ENCODE measurements at regions not wholly inside any gene's neighbourhood (a gene's known extent, or its start where the extent isn't known, plus 50 kb on each side); places are given as distances from the start of the nearest gene placed in this dataset.

DNA sequence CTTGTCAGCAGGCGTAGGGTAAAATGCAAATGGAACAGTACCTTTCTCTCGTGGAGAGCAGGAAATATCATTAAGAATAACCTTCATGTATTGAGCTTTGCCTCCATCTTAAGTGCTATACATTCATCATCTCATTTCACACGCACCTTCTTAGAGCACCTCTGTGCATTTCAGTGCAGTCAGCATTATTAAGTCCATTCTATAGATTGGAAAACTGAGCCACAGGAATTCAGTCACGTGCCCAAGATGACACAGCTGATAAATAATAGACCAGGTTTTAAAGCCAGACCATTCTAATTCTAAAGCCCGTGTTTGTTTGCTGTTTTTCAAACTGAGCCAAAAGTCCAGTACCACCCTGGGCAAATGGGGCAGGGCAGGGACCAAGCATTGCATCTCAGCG, 109.2 kb upstream of the WWC1 start:
- Mint-ChIP-seq H3K4me1 (ENCODE audit: low read depth) (no peaks in the 10 kb centered on the region), H3K4me3 (no peak overlapping the region), H3K27me3 (no peaks in the 10 kb centered on the region), H3K36me3 (ENCODE audit: low read depth) (no peaks in the 10 kb centered on the region), H3K27ac (no peak overlapping the region), H3K9me3 (no peaks in the 10 kb centered on the region)

DNA sequence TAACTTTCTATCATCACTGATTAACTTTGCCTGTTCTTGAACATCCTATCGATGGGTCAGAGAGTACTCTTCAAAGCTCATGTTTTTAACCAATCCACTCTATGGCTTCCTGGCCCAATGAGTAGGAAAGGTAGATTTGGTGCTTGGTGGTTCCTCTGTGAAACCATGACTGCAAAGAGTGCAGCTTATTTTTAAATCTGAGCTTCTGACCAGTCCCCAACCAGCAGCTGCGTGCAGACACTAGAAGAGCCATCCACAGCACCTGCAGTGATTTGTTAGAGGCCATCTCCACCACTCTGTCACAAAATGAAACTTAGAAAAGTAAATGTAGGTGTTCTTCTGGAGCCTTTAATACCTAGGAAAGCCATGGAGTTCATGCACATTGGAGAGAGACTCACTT, 107.3 kb upstream of the WWC1 start:
- Mint-ChIP-seq H3K4me3 (no peak overlapping the region), H3K9me3 (no peaks in the 10 kb centered on the region), H3K36me3 (ENCODE audit: low read depth) (no peaks in the 10 kb centered on the region), H3K27ac (no peak overlapping the region), H3K27me3 (no peaks in the 10 kb centered on the region), H3K4me1 (ENCODE audit: low read depth) (no peaks in the 10 kb centered on the region)

DNA sequence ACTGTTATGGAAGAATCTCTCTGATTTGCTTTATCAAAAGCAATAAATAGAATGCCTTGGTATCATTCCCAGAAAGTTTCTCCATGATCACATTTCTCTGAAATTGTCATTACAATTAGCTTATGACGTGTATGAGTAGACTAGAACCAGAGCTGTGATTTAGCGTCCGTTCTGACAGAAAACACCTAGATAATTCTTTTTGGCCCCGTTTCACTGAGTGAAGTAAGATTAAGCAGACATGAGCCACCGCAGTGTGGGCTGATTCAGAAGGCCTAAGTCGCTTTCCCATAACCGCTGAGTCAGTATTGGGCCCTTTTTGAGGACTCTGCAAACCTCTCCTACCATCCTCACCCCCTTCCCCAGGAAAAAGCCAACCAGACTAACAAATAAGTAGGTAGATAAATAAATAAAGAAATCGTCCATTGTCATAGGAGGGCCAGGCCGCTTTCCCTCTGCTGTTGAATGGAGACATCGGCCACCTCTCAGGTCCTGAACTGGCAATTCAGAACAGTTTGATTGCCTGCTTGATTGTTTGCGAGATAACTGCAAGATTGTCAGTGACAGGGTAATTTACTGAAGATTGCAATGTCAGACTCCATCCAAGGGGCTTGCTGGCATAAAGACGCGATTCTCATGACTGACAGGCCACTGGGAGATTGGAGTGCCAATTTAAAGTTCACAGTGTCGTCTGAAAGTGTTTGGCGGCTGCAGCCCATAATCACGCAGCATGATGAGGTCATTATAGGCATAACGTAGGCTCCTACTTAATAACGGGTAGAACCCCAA, 105.0 kb upstream of the WWC1 start:
- no peaks in the 10 kb centered on the region for H3K4me1 Mint-ChIP-seq (ENCODE audit: low read depth)
- no peaks in the 10 kb centered on the region for H3K27me3 Mint-ChIP-seq
- no peak overlapping the region for H3K27ac Mint-ChIP-seq
- no peaks in the 10 kb centered on the region for H3K36me3 Mint-ChIP-seq (ENCODE audit: low read depth)
- H3K4me3 Mint-ChIP-seq: no peak overlapping the region
- H3K9me3 Mint-ChIP-seq: no peaks in the 10 kb centered on the region

DNA sequence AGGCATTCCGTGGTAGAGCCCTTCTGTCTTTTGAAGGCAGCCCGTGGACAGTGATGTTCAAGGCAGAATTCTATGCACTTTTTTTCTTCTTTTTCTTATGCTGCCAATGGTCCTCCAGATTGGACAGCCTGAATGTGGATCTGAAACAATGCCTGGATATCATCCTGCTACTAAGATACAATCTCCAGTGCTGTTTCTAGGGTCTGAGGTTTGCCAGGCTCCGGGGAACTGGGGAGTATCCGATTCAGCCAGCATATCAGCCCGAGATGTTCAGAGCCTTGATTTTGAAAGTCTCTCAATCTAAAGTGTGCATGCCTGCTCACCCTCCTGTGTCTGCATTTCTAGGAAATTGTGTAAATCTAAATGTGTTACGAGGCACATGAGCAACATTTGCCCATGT, 103.8 kb upstream of the WWC1 start:
- Mint-ChIP-seq H3K4me3 (no peak overlapping the region), H3K27me3 (no peaks in the 10 kb centered on the region), H3K27ac (no peak overlapping the region), H3K36me3 (ENCODE audit: low read depth) (no peaks in the 10 kb centered on the region), H3K9me3 (no peaks in the 10 kb centered on the region), H3K4me1 (ENCODE audit: low read depth) (no peaks in the 10 kb centered on the region)

DNA sequence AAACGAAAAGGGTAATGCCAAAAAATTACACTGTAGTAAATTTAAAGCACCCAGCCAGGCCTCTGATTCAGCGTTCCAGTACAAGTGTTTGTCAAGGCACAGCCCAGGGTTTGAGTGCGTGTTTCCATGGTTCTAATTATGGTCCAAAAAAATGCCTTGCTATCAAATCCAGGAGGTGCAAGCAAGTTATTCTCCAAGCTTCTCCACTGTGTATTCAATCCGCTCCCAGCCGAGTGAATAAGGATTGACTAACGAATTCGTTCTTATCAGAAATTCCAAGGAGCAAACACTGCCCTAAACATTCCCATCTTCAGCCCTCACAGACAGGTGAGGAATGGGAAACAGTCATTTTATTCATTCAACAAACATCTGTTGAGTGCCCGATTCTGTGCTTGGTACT, 103.3 kb upstream of the WWC1 start:
- H3K27me3 Mint-ChIP-seq: no peaks in the 10 kb centered on the region
- no peak overlapping the region for H3K27ac Mint-ChIP-seq
- no peaks in the 10 kb centered on the region for H3K9me3 Mint-ChIP-seq
- H3K36me3 Mint-ChIP-seq (ENCODE audit: low read depth): no peaks in the 10 kb centered on the region
- no peak overlapping the region for H3K4me3 Mint-ChIP-seq
- H3K4me1 Mint-ChIP-seq (ENCODE audit: low read depth): no peaks in the 10 kb centered on the region

DNA sequence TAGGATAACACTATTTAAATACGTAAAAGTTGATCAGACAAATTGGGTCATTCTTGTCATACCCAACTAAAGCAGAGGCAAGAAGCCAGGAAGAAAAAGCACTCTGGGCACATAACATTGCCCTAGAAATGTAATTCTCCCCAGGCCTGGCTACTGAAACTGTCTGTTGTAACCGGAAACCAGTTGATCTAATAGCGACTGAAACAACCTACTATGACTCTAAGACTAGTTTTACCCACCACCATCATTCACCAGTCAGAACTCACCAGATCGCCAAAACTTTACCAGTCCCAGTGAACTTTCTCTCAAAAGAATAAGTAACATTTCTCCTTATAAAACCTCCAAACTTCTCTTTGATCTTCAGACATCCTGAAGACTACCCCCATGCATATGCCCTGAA, 99.3 kb upstream of the WWC1 start:
- no peaks in the 10 kb centered on the region for H3K9me3 Mint-ChIP-seq

DNA sequence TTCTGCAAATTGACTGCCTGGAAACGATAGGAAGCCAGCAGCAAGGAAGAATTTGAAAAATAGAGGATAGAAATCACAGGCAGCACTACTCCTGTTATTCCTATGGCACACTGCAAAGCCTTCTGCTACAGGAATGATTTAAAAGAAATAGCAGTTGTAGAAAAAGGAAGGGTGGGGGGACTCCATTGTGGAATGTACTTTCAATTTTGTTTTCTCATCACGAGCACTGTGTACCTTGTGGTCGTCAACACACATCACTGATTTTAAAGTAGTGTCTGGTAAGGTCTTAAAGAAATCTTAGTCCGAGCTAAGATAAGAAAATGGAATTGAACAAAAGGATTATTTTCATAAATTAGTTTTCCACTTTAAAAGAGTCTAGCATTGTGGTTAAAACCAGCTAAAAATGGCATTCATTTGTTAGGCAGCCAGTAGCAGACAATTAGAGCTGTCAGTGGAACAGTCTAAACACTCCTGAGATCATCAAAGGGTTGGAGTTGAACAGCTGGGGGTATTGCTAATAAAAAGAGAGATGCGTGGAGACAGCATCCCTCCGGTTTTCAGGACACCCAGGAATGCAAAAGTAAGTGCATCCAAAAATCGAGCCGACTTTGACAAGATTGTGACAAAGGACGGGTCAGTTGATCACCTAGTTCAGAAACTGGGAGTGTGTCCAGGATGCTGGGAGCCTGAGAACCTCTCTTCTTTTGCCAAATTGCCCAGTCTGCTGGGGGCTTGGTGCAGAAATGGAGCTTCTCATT, 97.8 kb upstream of the WWC1 start:
- H3K9me3 Mint-ChIP-seq: no peaks in the 10 kb centered on the region

More for the DNA sequence above, 99.3 kb upstream of the WWC1 start:
- no peak overlapping the region for H3K4me3 Mint-ChIP-seq
- H3K27me3 Mint-ChIP-seq: peaks cover 4% of the 10 kb centered on the region
- H3K27ac Mint-ChIP-seq: no peak overlapping the region
- no peaks in the 10 kb centered on the region for H3K36me3 Mint-ChIP-seq (ENCODE audit: low read depth)
- no peaks in the 10 kb centered on the region for H3K4me1 Mint-ChIP-seq (ENCODE audit: low read depth)

DNA sequence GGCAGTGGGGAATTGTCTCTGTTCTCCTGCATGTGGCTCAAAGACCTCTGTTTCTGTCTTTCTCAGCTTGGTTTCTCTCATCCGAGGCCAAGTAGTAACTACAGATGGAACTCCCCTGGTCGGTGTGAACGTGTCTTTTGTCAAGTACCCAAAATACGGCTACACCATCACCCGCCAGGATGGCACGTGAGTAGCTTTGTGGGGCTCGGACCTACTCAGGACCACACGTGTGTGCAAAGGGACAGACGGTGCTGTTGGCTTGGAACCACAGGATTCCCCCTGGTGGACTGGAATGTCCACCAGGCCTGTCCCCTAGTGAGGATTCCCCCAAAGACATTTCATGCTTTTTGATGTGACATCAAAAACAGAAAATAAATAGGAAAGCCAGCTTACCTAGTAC, 96.3 kb upstream of the WWC1 start:
- Mint-ChIP-seq H3K27me3 (peaks cover 4% of the 10 kb centered on the region), H3K27ac (no peak overlapping the region), H3K4me1 (ENCODE audit: low read depth) (no peaks in the 10 kb centered on the region), H3K4me3 (no peak overlapping the region), H3K9me3 (no peaks in the 10 kb centered on the region), H3K36me3 (ENCODE audit: low read depth) (no peaks in the 10 kb centered on the region)

More for the DNA sequence above, 97.8 kb upstream of the WWC1 start:
- no peaks in the 10 kb centered on the region for H3K4me1 Mint-ChIP-seq (ENCODE audit: low read depth)
- peaks cover 4% of the 10 kb centered on the region for H3K27me3 Mint-ChIP-seq
- H3K27ac Mint-ChIP-seq: no peak overlapping the region
- H3K36me3 Mint-ChIP-seq (ENCODE audit: low read depth): no peaks in the 10 kb centered on the region
- no peak overlapping the region for H3K4me3 Mint-ChIP-seq

DNA sequence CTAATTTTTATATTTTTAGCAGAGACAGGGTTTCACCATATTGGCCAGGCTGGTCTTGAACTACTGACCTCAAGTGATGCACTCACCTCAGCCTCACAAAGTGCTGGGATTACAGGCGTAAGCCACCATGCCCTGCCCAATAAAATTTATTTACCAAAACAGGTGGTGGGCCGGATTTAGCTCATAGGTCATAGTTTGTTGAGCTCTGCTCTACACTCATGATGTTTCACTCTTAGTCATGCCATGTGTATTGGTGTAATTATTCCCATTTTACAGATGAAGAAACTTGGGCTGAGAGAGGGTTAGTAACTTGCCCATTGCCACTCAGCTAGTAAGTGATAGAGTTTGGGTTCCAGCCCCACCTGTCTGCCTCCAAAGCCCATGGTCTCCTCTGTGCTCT, 93.1 kb upstream of the WWC1 start:
- Mint-ChIP-seq H3K27me3 (peaks cover 4% of the 10 kb centered on the region), H3K9me3 (no peaks in the 10 kb centered on the region), H3K27ac (no peak overlapping the region), H3K4me1 (ENCODE audit: low read depth) (no peaks in the 10 kb centered on the region), H3K4me3 (no peak overlapping the region), H3K36me3 (ENCODE audit: low read depth) (no peaks in the 10 kb centered on the region)

DNA sequence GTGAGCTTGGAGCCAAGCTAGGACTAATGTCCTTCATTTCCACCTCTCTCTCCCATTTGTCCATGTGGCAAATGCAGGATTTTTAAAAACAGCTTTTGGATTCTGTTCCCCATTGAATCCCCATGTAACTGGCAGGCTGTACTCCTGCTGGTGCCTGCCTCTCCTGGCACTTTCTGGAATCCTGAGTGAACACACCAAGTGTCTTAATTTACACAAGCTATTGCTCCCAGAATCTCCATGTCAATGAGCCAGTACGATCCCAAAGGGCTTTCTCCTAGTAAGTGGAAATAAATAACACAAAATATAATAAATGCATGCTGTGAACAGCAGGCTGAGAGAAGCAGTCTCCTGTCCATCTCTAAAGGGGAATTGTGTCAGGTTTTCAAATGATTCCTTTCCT, 88.4 kb upstream of the WWC1 start:
- Mint-ChIP-seq H3K9me3 (no peaks in the 10 kb centered on the region), H3K36me3 (ENCODE audit: low read depth) (no peaks in the 10 kb centered on the region), H3K27me3 (no peaks in the 10 kb centered on the region), H3K4me1 (ENCODE audit: low read depth) (no peaks in the 10 kb centered on the region), H3K4me3 (no peak overlapping the region), H3K27ac (no peak overlapping the region)

DNA sequence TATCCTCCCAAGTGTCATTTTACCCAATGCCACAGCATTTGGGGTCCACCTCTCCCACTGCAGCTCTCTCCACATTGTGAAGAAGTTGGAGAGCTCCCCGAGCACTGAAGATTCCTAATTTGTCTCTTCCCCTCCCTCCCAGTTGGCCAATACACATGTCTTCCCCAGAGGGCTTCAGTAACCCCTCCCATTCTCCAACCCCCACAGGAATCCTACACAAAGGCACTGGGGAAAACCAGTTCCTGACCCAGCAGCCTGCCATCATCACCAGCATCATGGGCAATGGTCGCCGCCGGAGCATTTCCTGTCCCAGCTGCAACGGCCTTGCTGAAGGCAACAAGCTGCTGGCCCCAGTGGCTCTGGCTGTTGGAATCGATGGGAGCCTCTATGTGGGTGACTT, 87.3 kb upstream of the WWC1 start:
- no peaks in the 10 kb centered on the region for H3K36me3 Mint-ChIP-seq (ENCODE audit: low read depth)
- no peak overlapping the region for H3K4me3 Mint-ChIP-seq
- no peaks in the 10 kb centered on the region for H3K4me1 Mint-ChIP-seq (ENCODE audit: low read depth)
- H3K27me3 Mint-ChIP-seq: no peaks in the 10 kb centered on the region
- no peaks in the 10 kb centered on the region for H3K9me3 Mint-ChIP-seq
- no peak overlapping the region for H3K27ac Mint-ChIP-seq

DNA sequence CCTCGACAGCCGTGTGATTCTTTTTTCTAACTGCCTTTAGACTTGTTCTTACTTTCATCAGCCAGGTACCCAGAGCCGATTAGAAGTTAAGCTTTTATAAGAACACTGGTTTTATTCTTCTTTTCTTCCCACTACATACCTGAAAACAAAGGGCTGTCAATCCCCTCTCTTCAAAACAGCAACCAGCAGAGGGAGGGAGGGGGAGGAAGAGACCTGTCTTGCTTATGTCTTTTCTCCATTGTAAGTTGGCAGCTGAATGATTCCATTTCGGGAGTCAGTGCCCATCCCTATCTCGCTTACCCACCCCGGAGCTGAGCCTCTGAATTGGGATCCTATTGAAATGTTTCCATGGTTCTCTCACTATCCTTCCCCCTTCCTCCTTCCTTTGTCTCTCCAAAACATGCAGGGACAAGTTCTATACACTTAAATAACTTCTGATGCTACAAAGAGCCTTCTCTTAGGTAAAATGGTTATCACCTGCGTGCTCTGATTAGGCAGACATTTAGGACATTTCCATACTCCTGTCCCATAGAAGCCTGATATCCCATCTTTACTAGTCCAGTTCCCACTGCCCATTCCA, 83.9 kb upstream of the WWC1 start:
- no peak overlapping the region for H3K27ac Mint-ChIP-seq
- H3K27me3 Mint-ChIP-seq: no peaks in the 10 kb centered on the region
- no peaks in the 10 kb centered on the region for H3K4me1 Mint-ChIP-seq (ENCODE audit: low read depth)
- no peaks in the 10 kb centered on the region for H3K36me3 Mint-ChIP-seq (ENCODE audit: low read depth)
- no peaks in the 10 kb centered on the region for H3K9me3 Mint-ChIP-seq
- no peak overlapping the region for H3K4me3 Mint-ChIP-seq

DNA sequence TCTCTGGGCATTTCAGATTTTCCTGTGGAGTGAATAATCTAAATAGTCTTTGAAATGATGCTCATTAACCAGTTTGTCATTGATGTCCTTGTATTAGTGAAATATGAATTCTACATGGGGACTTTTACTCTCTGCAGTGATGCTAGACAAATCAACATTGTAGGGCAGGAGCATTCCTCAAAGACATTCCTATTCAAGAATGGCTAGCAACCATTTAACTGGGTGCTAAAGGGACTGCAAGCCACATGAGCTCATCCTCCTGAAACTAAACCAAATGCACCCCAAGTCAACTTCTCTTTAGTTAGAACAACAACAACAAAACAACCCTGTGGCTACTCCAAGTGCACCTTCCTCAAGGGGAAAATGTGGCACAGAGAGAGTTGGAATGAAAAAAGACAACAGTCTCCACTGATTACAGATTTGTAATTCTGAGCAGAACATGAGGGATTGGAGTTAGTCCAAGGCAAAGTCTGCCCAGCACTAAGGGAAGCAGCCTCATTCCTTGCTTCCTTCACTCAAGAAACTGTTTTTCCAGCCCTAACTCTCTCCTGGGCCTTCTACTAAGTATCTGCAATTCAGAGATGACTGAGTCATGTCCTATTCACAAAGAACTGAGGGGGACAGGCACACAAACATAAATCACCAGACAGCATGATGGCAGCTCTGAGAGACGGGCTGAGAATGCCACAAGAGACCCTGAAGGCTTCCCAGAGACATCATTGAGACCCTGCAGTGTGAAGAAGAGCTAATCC, 82.0 kb upstream of the WWC1 start:
- H3K4me1 Mint-ChIP-seq (ENCODE audit: low read depth): no peaks in the 10 kb centered on the region
- H3K36me3 Mint-ChIP-seq (ENCODE audit: low read depth): no peaks in the 10 kb centered on the region
- no peaks in the 10 kb centered on the region for H3K27me3 Mint-ChIP-seq
- H3K27ac Mint-ChIP-seq: no peak overlapping the region
- H3K9me3 Mint-ChIP-seq: no peaks in the 10 kb centered on the region
- H3K4me3 Mint-ChIP-seq: no peak overlapping the region

DNA sequence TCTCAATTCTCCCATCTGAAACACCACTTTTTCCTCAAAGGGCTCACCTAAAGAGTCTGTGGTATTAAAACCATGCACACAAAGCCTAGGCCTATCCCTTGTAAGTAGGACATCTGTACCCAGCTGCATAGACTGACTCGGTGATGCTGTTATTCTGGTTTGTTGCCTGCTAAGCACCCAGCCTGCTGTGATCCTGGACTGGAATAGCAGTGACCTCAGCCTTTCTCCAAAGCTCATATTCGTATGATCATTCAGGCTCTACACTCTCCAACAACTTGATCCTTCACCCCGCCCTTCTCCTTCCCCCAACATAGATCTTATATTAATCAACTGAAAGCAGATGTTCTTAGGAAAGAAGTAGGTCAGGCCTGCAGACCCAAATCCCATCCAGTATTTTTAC, 81.4 kb upstream of the WWC1 start:
- Mint-ChIP-seq H3K9me3 (no peaks in the 10 kb centered on the region), H3K27me3 (no peaks in the 10 kb centered on the region), H3K36me3 (ENCODE audit: low read depth) (no peaks in the 10 kb centered on the region), H3K4me3 (no peak overlapping the region), H3K4me1 (ENCODE audit: low read depth) (no peaks in the 10 kb centered on the region), H3K27ac (no peak overlapping the region)

DNA sequence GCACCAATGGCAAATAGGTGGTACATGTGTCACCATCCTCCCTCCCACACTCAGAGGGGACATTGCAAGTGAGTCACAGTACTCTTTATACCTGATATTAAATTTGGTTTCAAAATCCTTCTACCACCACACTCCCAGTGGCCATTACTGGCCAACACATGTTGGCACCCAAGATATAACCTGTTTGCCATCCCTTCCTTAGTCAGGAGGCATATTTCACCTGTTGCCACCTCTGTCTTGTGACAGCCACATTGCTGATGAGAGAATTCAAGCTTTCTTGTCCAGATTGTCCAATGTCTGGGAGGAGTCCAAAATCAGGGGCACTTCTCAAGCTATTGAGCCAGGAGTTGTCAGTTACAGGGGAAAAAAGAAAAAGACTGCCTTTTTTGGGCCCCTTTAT, 80.2 kb upstream of the WWC1 start:
- H3K27me3 Mint-ChIP-seq: no peaks in the 10 kb centered on the region
- no peak overlapping the region for H3K27ac Mint-ChIP-seq
- H3K9me3 Mint-ChIP-seq: no peaks in the 10 kb centered on the region

More for the DNA sequence above, 80.2 kb upstream of the WWC1 start:
- no peaks in the 10 kb centered on the region for H3K36me3 Mint-ChIP-seq (ENCODE audit: low read depth)
- no peak overlapping the region for H3K4me3 Mint-ChIP-seq
- no peaks in the 10 kb centered on the region for H3K4me1 Mint-ChIP-seq (ENCODE audit: low read depth)
